Lung (tissue), 11 donors: ENCODE measurements at regions not wholly inside any gene's neighbourhood (a gene's known extent, or its start where the extent isn't known, plus 50 kb on each side); places are given as distances from the start of the nearest gene placed in this dataset.

ENCODE experiments used
- ATAC-seq: fragments of 200-7000 bp; cut with Tn5 transposase; one replicate; pipeline ENCODE4 v1.9.1; 2020; ENCODE audit warnings: moderate number of reproducible peaks; ENCODE audit not compliant: insufficient read depth, low FRiP score
- DNase-seq, 3 donors: peaks; one replicate each; pipeline ENCODE4 v3.0.0-alpha.2; 2013 to 2017
- H3K27ac ChIP-seq, 2 donors: one replicate each; pipeline ENCODE4 v1.5.1; 2013; ENCODE audit warnings: mild to moderate bottlenecking in 2 of 2, moderate library complexity in 2 of 2, control low read depth in 1 of 2, inconsistent platforms in 1 of 2, low read depth in 1 of 2, low read length in 1 of 2
- H3K27me3 ChIP-seq, 3 donors: one replicate each; pipeline ENCODE4 v1.5.1; 2013; ENCODE audit warnings: low read length in 2 of 3; ENCODE audit not compliant: control insufficient read depth in 3 of 3, insufficient read depth in 3 of 3
- H3K36me3 ChIP-seq, 4 donors: one replicate each; pipeline ENCODE4 v1.5.1; 2013; ENCODE audit warnings: low read length in 4 of 4, mild to moderate bottlenecking in 1 of 4, moderate library complexity in 1 of 4; ENCODE audit not compliant: control insufficient read depth in 4 of 4, insufficient read depth in 4 of 4
- H3K4me1 ChIP-seq, 5 donors: one replicate each; pipeline ENCODE4 v1.5.1; 2013; ENCODE audit warnings: low read length in 5 of 5, mild to moderate bottlenecking in 2 of 5, moderate library complexity in 1 of 5; ENCODE audit not compliant: control insufficient read depth in 5 of 5, insufficient read depth in 5 of 5
- H3K4me3 ChIP-seq: one replicate; pipeline ENCODE4 v1.5.1; 2013; ENCODE audit warnings: mild to moderate bottlenecking, control low read depth, moderate library complexity
- H3K9ac ChIP-seq, 2 donors: one replicate each; pipeline ENCODE4 v1.5.1; 2013; ENCODE audit warnings: low read length in 2 of 2, control low read depth in 1 of 2; ENCODE audit not compliant: insufficient read depth in 1 of 2
- H3K9me3 ChIP-seq, 4 donors: one replicate each; pipeline ENCODE4 v1.5.1; 2013; ENCODE audit warnings: low read length in 3 of 4, mild to moderate bottlenecking in 1 of 4, moderate library complexity in 1 of 4; ENCODE audit not compliant: control insufficient read depth in 4 of 4, insufficient read depth in 3 of 4
- CTCF ChIP-seq: IDR thresholded peaks from 2 replicates; pipeline ENCODE4 v1.5.1; 2012; ENCODE audit warnings: mild to moderate bottlenecking; ENCODE audit errors: control extremely low read depth, extremely low read depth
- WGBS, 2 donors: extraction: QIAGEN DNeasy Blood & Tissue Kit; methylation state at CpG; one replicate each; pipeline ENCODE4 v1.1.7; 2013; 5-methylcytosine and 5-hydroxymethylcytosine counted together
- donor health status: control.
- donor health status: control.
- donor health status: Bipolar disorder and iron deficiency.
- donor health status: healthy.
- donor health status: DM: yes; HTN: yes; CAD: no.

- Histone ChIP-seq H3K36me3 (no peaks in the 10 kb centered on the region), H3K9ac (no peak overlapping the region), H3K4me3 (no peak overlapping the region), H3K27me3 (no peaks in the 10 kb centered on the region), H3K9me3 (peaks cover 0 to 4% (median 1%) of the 10 kb centered on the region in 4 donors), H3K4me1 (peaks cover 0 to 19% (median 2%) of the 10 kb centered on the region in 5 donors), H3K27ac (no peak overlapping the region)
- 55 to 56% methylated on average over 2 of the region's 2 CpGs for WGBS, 2 donors
- ATAC-seq (peak; percentile 34), DNase-seq (peak in 1 of 3 donors; percentile 14)
- no peak for TF ChIP-seq CTCF
Measured at GRCh38 chr4:156419080-156419685, 465.5 kb upstream of the CTSO start.

- peaks cover 0 to 34% (median 8%) of the 10 kb centered on the region in 5 donors for H3K4me1 ChIP-seq
- DNase-seq (peak in 2 of 3 donors; percentile 88 to 92), ATAC-seq (no peak)
- no peaks in the 10 kb centered on the region for H3K36me3 ChIP-seq
- H3K9me3 ChIP-seq, result peaks cover 0 to 4% (median 1%) of the 10 kb centered on the region in 4 donors
- no peaks in the 10 kb centered on the region for H3K27me3 ChIP-seq
- H3K27ac ChIP-seq, result no peak overlapping the region
- no peak overlapping the region for H3K4me3 ChIP-seq
- no peak for TF ChIP-seq CTCF
- no peak overlapping the region for H3K9ac ChIP-seq
Measured at GRCh38 chr4:156414406-156414805, 460.7 kb upstream of the CTSO start.

GRCh38 chr4:156413239-156414135 lies 459.8 kb upstream of the CTSO start:
- 42 to 72% methylated on average over 3 of the region's 3 CpGs for WGBS, 2 donors
- Histone ChIP-seq H3K27ac (no peak overlapping the region), H3K4me3 (no peak overlapping the region), H3K4me1 (peaks cover 0 to 28% (median 8%) of the 10 kb centered on the region in 5 donors), H3K9me3 (peaks cover 0 to 4% (median 1%) of the 10 kb centered on the region in 4 donors), H3K36me3 (no peaks in the 10 kb centered on the region), H3K27me3 (no peaks in the 10 kb centered on the region), H3K9ac (no peak overlapping the region)
- DNase-seq, result peak; percentile 39 to 81 (median 72)
- TF ChIP-seq CTCF, result no peak
- no peak for ATAC-seq
